ENCODE measurements at regions not wholly inside any gene's neighbourhood (a gene's known extent, or its start where the extent isn't known, plus 50 kb on each side); places are given as distances from the start of the nearest gene placed in this dataset.

GRCh38 chr6:50270415-50270814 is 220.7 kb upstream of the DEFB112 start:
- Histone ChIP-seq H3K36me3 (replicated peaks; ENCODE audit: control insufficient read depth, insufficient read depth, low read length) (no peaks in the 10 kb centered on the region), H3K27me3 (ENCODE audit: control insufficient read depth, insufficient read depth, low read length) (no peaks in the 10 kb centered on the region), H3K4me3 (ENCODE audit: insufficient read depth, low read depth, low read length) (no peak overlapping the region)
- DNase-seq, result no peak

- DNase-seq, result no peak
- H3K4me3 ChIP-seq (ENCODE audit: insufficient read depth, low read depth, low read length), result no peak overlapping the region
These were observed 221.5 kb upstream of the DEFB112 start for GRCh38 chr6:50271266-50271665.

GRCh38 chr6:50271817-50272216 is 222.1 kb upstream of the DEFB112 start:
- no peak for DNase-seq
- no peaks in the 10 kb centered on the region for H3K27me3 ChIP-seq (ENCODE audit: control insufficient read depth, insufficient read depth, low read length)
- no peaks in the 10 kb centered on the region for H3K36me3 ChIP-seq (replicated peaks; ENCODE audit: control insufficient read depth, insufficient read depth, low read length)
- H3K4me3 ChIP-seq (ENCODE audit: insufficient read depth, low read depth, low read length), result no peak overlapping the region

More at GRCh38 chr6:50271266-50271665, 221.5 kb upstream of the DEFB112 start:
- Histone ChIP-seq H3K36me3 (replicated peaks; ENCODE audit: control insufficient read depth, insufficient read depth, low read length) (no peaks in the 10 kb centered on the region), H3K27me3 (ENCODE audit: control insufficient read depth, insufficient read depth, low read length) (no peaks in the 10 kb centered on the region)

GRCh38 chr6:50272611-50273010 is 222.9 kb upstream of the DEFB112 start:
- DNase-seq, result no peak
- Histone ChIP-seq H3K36me3 (replicated peaks; ENCODE audit: control insufficient read depth, insufficient read depth, low read length) (no peaks in the 10 kb centered on the region), H3K27me3 (ENCODE audit: control insufficient read depth, insufficient read depth, low read length) (no peaks in the 10 kb centered on the region)

GRCh38 chr6:50276771-50277261 is 227.1 kb upstream of the DEFB112 start:
- no peak for DNase-seq
- Histone ChIP-seq H3K27me3 (ENCODE audit: control insufficient read depth, insufficient read depth, low read length) (no peaks in the 10 kb centered on the region), H3K4me3 (ENCODE audit: insufficient read depth, low read depth, low read length) (no peak overlapping the region), H3K36me3 (replicated peaks; ENCODE audit: control insufficient read depth, insufficient read depth, low read length) (no peaks in the 10 kb centered on the region)

More at GRCh38 chr6:50272611-50273010, 222.9 kb upstream of the DEFB112 start:
- H3K4me3 ChIP-seq (ENCODE audit: insufficient read depth, low read depth, low read length), result no peak overlapping the region

GRCh38 chr6:50277774-50278173 is 228.0 kb upstream of the DEFB112 start:
- H3K36me3 ChIP-seq (replicated peaks; ENCODE audit: control insufficient read depth, insufficient read depth, low read length), result no peaks in the 10 kb centered on the region
- no peak for DNase-seq
- H3K27me3 ChIP-seq (ENCODE audit: control insufficient read depth, insufficient read depth, low read length), result no peaks in the 10 kb centered on the region

GRCh38 chr6:50278663-50279062 is 228.9 kb upstream of the DEFB112 start:
- no peak overlapping the region for H3K4me3 ChIP-seq (ENCODE audit: insufficient read depth, low read depth, low read length)
- no peak for DNase-seq
- H3K36me3 ChIP-seq (replicated peaks; ENCODE audit: control insufficient read depth, insufficient read depth, low read length), result no peaks in the 10 kb centered on the region
- no peaks in the 10 kb centered on the region for H3K27me3 ChIP-seq (ENCODE audit: control insufficient read depth, insufficient read depth, low read length)

More at GRCh38 chr6:50277774-50278173, 228.0 kb upstream of the DEFB112 start:
- no peak overlapping the region for H3K4me3 ChIP-seq (ENCODE audit: insufficient read depth, low read depth, low read length)

- no peaks in the 10 kb centered on the region for H3K27me3 ChIP-seq (ENCODE audit: control insufficient read depth, insufficient read depth, low read length)
- H3K36me3 ChIP-seq (replicated peaks; ENCODE audit: control insufficient read depth, insufficient read depth, low read length), result no peaks in the 10 kb centered on the region
- DNase-seq, result no peak
- no peak overlapping the region for H3K4me3 ChIP-seq (ENCODE audit: insufficient read depth, low read depth, low read length)
These were observed 236.0 kb upstream of the DEFB112 start for GRCh38 chr6:50285735-50286134.

GRCh38 chr6:50288241-50288640 is 238.5 kb upstream of the DEFB112 start:
- H3K27me3 ChIP-seq (ENCODE audit: control insufficient read depth, insufficient read depth, low read length), result no peaks in the 10 kb centered on the region
- no peaks in the 10 kb centered on the region for H3K36me3 ChIP-seq (replicated peaks; ENCODE audit: control insufficient read depth, insufficient read depth, low read length)
- DNase-seq, result no peak
- no peak overlapping the region for H3K4me3 ChIP-seq (ENCODE audit: insufficient read depth, low read depth, low read length)

GRCh38 chr6:50288881-50289280 is 239.2 kb upstream of the DEFB112 start:
- H3K4me3 ChIP-seq (ENCODE audit: insufficient read depth, low read depth, low read length), result no peak overlapping the region
- DNase-seq, result no peak
- H3K36me3 ChIP-seq (replicated peaks; ENCODE audit: control insufficient read depth, insufficient read depth, low read length), result no peaks in the 10 kb centered on the region
- H3K27me3 ChIP-seq (ENCODE audit: control insufficient read depth, insufficient read depth, low read length), result no peaks in the 10 kb centered on the region

GRCh38 chr6:50289366-50289765 is 239.6 kb upstream of the DEFB112 start:
- DNase-seq, result no peak
- no peak overlapping the region for H3K4me3 ChIP-seq (ENCODE audit: insufficient read depth, low read depth, low read length)
- no peaks in the 10 kb centered on the region for H3K27me3 ChIP-seq (ENCODE audit: control insufficient read depth, insufficient read depth, low read length)
- no peaks in the 10 kb centered on the region for H3K36me3 ChIP-seq (replicated peaks; ENCODE audit: control insufficient read depth, insufficient read depth, low read length)

- H3K4me3 ChIP-seq (ENCODE audit: insufficient read depth, low read depth, low read length), result no peak overlapping the region
- H3K27me3 ChIP-seq (ENCODE audit: control insufficient read depth, insufficient read depth, low read length), result no peaks in the 10 kb centered on the region; the same call in 1 of the 2 replicates
- DNase-seq, result no peak
- no peaks in the 10 kb centered on the region for H3K36me3 ChIP-seq (replicated peaks; ENCODE audit: control insufficient read depth, insufficient read depth, low read length)
These were observed 251.6 kb upstream of the DEFB112 start for GRCh38 chr6:50301307-50301706.

- DNase-seq, result no peak
- Histone ChIP-seq H3K4me3 (ENCODE audit: insufficient read depth, low read depth, low read length) (no peak overlapping the region), H3K27me3 (ENCODE audit: control insufficient read depth, insufficient read depth, low read length) (no peaks in the 10 kb centered on the region; the same call in 1 of the 2 replicates), H3K36me3 (replicated peaks; ENCODE audit: control insufficient read depth, insufficient read depth, low read length) (no peaks in the 10 kb centered on the region)
These were observed 255.9 kb upstream of the DEFB112 start for GRCh38 chr6:50305660-50306059.

- H3K4me3 ChIP-seq (ENCODE audit: insufficient read depth, low read depth, low read length), result no peak overlapping the region
- no peaks in the 10 kb centered on the region for H3K27me3 ChIP-seq (ENCODE audit: control insufficient read depth, insufficient read depth, low read length)
- no peak for DNase-seq
- no peaks in the 10 kb centered on the region for H3K36me3 ChIP-seq (replicated peaks; ENCODE audit: control insufficient read depth, insufficient read depth, low read length)
These were observed 268.8 kb upstream of the DEFB112 start for GRCh38 chr6:50318536-50318935.

GRCh38 chr6:50330347-50330746 is 280.6 kb upstream of the DEFB112 start:
- no peak for DNase-seq
- Histone ChIP-seq H3K27me3 (ENCODE audit: control insufficient read depth, insufficient read depth, low read length) (no peaks in the 10 kb centered on the region), H3K36me3 (replicated peaks; ENCODE audit: control insufficient read depth, insufficient read depth, low read length) (no peaks in the 10 kb centered on the region), H3K4me3 (ENCODE audit: insufficient read depth, low read depth, low read length) (no peak overlapping the region)

GRCh38 chr6:50330963-50331362 is 281.2 kb upstream of the DEFB112 start:
- Histone ChIP-seq H3K36me3 (replicated peaks; ENCODE audit: control insufficient read depth, insufficient read depth, low read length) (no peaks in the 10 kb centered on the region), H3K27me3 (ENCODE audit: control insufficient read depth, insufficient read depth, low read length) (no peaks in the 10 kb centered on the region), H3K4me3 (ENCODE audit: insufficient read depth, low read depth, low read length) (no peak overlapping the region)
- DNase-seq, result no peak
